Neural cell (in vitro differentiated cells): ENCODE measurements at regions not wholly inside any gene's neighbourhood (a gene's known extent, or its start where the extent isn't known, plus 50 kb on each side); places are given as distances from the start of the nearest gene placed in this dataset.

Experiments used
- H2AFZ ChIP-seq: fragments of 200-600, 300-800 bp; sonication (generic), shearing (Covaris generic); 2 replicates; pipeline ENCODE4 v1.6.0; 2014; ENCODE audit warnings: low read depth, mild to moderate bottlenecking, antibody characterized with exemption, low read length, moderate library complexity
- H3F3A ChIP-seq: fragments of 200-600 bp; shearing (Covaris generic); 2 replicates; pipeline ENCODE4 v1.6.1; 2016; ENCODE audit warnings: mild to moderate bottlenecking, moderate library complexity, mixed read lengths, antibody characterized with exemption, low read length; ENCODE audit not compliant: insufficient read depth, poor library complexity, severe bottlenecking
- H3K27ac ChIP-seq: fragments of 200-600, 300-800 bp; sonication (generic), shearing (Covaris generic); 2 replicates; pipeline ENCODE4 v1.5.1; 2014; ENCODE audit warnings: mild to moderate bottlenecking, low read length, moderate library complexity
- H3K27me3 ChIP-seq: fragments of 300-800, 200-600 bp; sonication (generic), shearing (Covaris generic); 2 replicates; pipeline ENCODE4 v1.6.0; 2014; ENCODE audit warnings: mild to moderate bottlenecking, low read depth, low read length, moderate library complexity; ENCODE audit not compliant: insufficient read depth
- H3K36me3 ChIP-seq: fragments of 300-800, 200-600 bp; sonication (generic), shearing (Covaris generic); 2 replicates; pipeline ENCODE4 v1.5.1; 2014; ENCODE audit warnings: mild to moderate bottlenecking, antibody characterized with exemption, low read length, moderate library complexity; ENCODE audit not compliant: insufficient read depth
- H3K4me2 ChIP-seq: fragments of 300-800, 200-600 bp; sonication (generic), shearing (Covaris generic); 2 replicates; pipeline ENCODE4 v1.6.0; 2014; ENCODE audit warnings: mild to moderate bottlenecking, low read length
- H3K4me3 ChIP-seq: fragments of 300-800, 200-600 bp; sonication (generic), shearing (Covaris generic); 2 replicates; pipeline ENCODE4 v1.5.1; 2014; ENCODE audit warnings: mild to moderate bottlenecking, low read length, moderate library complexity
- H3K79me2 ChIP-seq: fragments of 200-600 bp; shearing (Covaris generic); replicated peaks from 2 replicates; pipeline ENCODE4 v1.6.0; 2014; ENCODE audit warnings: mild to moderate bottlenecking, low read length, moderate library complexity; ENCODE audit not compliant: insufficient read depth
- H3K9ac ChIP-seq: fragments of 300-800, 200-600 bp; sonication (generic), shearing (Covaris generic); 2 replicates; pipeline ENCODE4 v1.6.1; 2016; ENCODE audit warnings: mild to moderate bottlenecking, low read length, mixed read lengths
- H3K9me2 ChIP-seq: fragments of 200-600 bp; shearing (Covaris generic); 2 replicates; pipeline ENCODE4 v1.6.1; 2016; ENCODE audit warnings: mild to moderate bottlenecking, low read length, mixed read lengths; ENCODE audit not compliant: insufficient read depth
- H3K9me3 ChIP-seq: fragments of 200-600, 300-800 bp; sonication (generic), shearing (Covaris generic); 2 replicates; pipeline ENCODE4 v1.6.1; 2016; ENCODE audit warnings: mild to moderate bottlenecking, mixed run types, low read length, moderate library complexity, mixed read lengths
- H4K20me1 ChIP-seq: fragments of 200-600 bp; shearing (Covaris generic); 2 replicates; pipeline ENCODE4 v1.6.1; 2016; ENCODE audit warnings: mild to moderate bottlenecking, mixed run types; ENCODE audit not compliant: insufficient read depth
- CTCF ChIP-seq: fragments of 450-650 bp; IDR thresholded peaks from 2 replicates; pipeline ENCODE4 v1.5.1; 2014; ENCODE audit warnings: antibody characterized with exemption, mild to moderate bottlenecking, moderate library complexity; ENCODE audit not compliant: poor library complexity, severe bottlenecking
- EP300 ChIP-seq: fragments of 450-650 bp; conservative IDR thresholded peaks from 2 replicates; pipeline ENCODE4 v1.6.1; 2014; ENCODE audit warnings: antibody characterized with exemption, mild to moderate bottlenecking, moderate library complexity; ENCODE audit not compliant: poor library complexity, severe bottlenecking
- EZH2 ChIP-seq: fragments of 200-600, 300-800 bp; shearing (Covaris generic), sonication (generic); IDR thresholded peaks from 2 replicates; pipeline ENCODE4 v1.6.1; 2014; ENCODE audit warnings: antibody characterized with exemption, low read length, borderline replicate concordance, mild to moderate bottlenecking; ENCODE audit not compliant: insufficient read depth, poor library complexity, severe bottlenecking
- MXI1 ChIP-seq: fragments of 450-650 bp; conservative IDR thresholded peaks from 2 replicates; pipeline ENCODE4 v1.6.1; 2014; ENCODE audit warnings: antibody characterized with exemption, mild to moderate bottlenecking; ENCODE audit not compliant: poor library complexity, severe bottlenecking
- POLR2AphosphoS5 ChIP-seq: IDR thresholded peaks from 2 replicates; pipeline ENCODE4 v1.6.1; 2012
- RAD21 ChIP-seq: fragments of 450-650 bp; conservative IDR thresholded peaks from 2 replicates; pipeline ENCODE4 v1.6.1; 2014; ENCODE audit warnings: antibody characterized with exemption, mild to moderate bottlenecking, moderate library complexity
- SMC3 ChIP-seq: fragments of 450-650 bp; conservative IDR thresholded peaks from 2 replicates; pipeline ENCODE4 v1.6.1; 2014; ENCODE audit warnings: antibody characterized with exemption, mild to moderate bottlenecking, moderate library complexity; ENCODE audit not compliant: poor library complexity
- TAF1 ChIP-seq: IDR thresholded peaks from 2 replicates; pipeline ENCODE4 v1.6.1; 2012; ENCODE audit warnings: low read depth
- TF ChIP-seq, protein P1 (sequence below): IDR thresholded peaks from 2 replicates; pipeline ENCODE4 v1.6.1; 2012; ENCODE audit warnings: borderline replicate concordance

- Histone ChIP-seq H3K79me2 (no peaks in the 10 kb centered on the region), H3K9me3 (no peaks in the 10 kb centered on the region), H3K36me3 (no peaks in the 10 kb centered on the region), H3K27ac (no peak overlapping the region), H3K9me2 (no peaks in the 10 kb centered on the region), H3K4me3 (no peak overlapping the region), H3K4me2 (no peak overlapping the region), H4K20me1 (no peaks in the 10 kb centered on the region), H3F3A (no peaks in the 10 kb centered on the region), H3K9ac (no peak overlapping the region), H2AFZ (no peak overlapping the region), H3K27me3 (no peaks in the 10 kb centered on the region)
- TF ChIP-seq SMC3 (no peak), POLR2AphosphoS5 (no peak), CTCF (no peak), RAD21 (no peak), EZH2 (no peak), TAF1 (no peak), MXI1 (no peak)
- TF ChIP-seq, protein P1, sequence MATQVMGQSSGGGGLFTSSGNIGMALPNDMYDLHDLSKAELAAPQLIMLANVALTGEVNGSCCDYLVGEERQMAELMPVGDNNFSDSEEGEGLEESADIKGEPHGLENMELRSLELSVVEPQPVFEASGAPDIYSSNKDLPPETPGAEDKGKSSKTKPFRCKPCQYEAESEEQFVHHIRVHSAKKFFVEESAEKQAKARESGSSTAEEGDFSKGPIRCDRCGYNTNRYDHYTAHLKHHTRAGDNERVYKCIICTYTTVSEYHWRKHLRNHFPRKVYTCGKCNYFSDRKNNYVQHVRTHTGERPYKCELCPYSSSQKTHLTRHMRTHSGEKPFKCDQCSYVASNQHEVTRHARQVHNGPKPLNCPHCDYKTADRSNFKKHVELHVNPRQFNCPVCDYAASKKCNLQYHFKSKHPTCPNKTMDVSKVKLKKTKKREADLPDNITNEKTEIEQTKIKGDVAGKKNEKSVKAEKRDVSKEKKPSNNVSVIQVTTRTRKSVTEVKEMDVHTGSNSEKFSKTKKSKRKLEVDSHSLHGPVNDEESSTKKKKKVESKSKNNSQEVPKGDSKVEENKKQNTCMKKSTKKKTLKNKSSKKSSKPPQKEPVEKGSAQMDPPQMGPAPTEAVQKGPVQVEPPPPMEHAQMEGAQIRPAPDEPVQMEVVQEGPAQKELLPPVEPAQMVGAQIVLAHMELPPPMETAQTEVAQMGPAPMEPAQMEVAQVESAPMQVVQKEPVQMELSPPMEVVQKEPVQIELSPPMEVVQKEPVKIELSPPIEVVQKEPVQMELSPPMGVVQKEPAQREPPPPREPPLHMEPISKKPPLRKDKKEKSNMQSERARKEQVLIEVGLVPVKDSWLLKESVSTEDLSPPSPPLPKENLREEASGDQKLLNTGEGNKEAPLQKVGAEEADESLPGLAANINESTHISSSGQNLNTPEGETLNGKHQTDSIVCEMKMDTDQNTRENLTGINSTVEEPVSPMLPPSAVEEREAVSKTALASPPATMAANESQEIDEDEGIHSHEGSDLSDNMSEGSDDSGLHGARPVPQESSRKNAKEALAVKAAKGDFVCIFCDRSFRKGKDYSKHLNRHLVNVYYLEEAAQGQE = no peak
Observed at GRCh38 chr2:156147594-156148330, 184.8 kb downstream of the NR4A2 start.

DNA sequence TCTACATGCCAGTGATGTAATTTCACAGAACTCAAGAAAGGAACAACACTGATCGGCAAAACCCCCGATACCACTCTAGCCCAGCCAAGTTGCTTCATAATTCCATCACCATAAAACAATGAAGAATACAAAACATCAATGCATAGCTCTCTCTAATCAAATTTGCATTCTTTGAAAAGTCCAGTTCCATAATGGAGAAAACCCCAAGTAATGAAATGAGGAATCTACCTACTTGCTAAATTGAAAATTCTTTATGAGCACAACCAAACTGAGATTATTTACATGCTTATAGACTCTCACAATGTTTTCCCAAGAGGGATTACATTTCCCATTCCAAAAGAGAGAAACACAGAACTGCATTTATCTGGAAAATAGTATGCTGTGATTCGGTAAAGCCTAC lies 186.5 kb downstream of the NR4A2 start:
- no peaks in the 10 kb centered on the region for H3K27me3 ChIP-seq
- no peak overlapping the region for H3K4me2 ChIP-seq
- H3K4me3 ChIP-seq = no peak overlapping the region
- no peak overlapping the region for H3K9ac ChIP-seq
- H2AFZ ChIP-seq = no peak overlapping the region
- H4K20me1 ChIP-seq = no peaks in the 10 kb centered on the region
- TF ChIP-seq TAF1 (no peak), CTCF (no peak), MXI1 (no peak), EZH2 (no peak), SMC3 (no peak), RAD21 (no peak), POLR2AphosphoS5 (no peak), EP300 (no peak)
- TF ChIP-seq, protein P1 = no peak
- no peaks in the 10 kb centered on the region for H3K9me3 ChIP-seq
- H3F3A ChIP-seq = no peaks in the 10 kb centered on the region
- H3K9me2 ChIP-seq = no peaks in the 10 kb centered on the region
- H3K36me3 ChIP-seq = no peaks in the 10 kb centered on the region
- H3K79me2 ChIP-seq = no peaks in the 10 kb centered on the region
- no peak overlapping the region for H3K27ac ChIP-seq
